ENCODE measurements at regions not wholly inside any gene's neighbourhood (a gene's known extent, or its start where the extent isn't known, plus 50 kb on each side); places are given as distances from the start of the nearest gene placed in this dataset.

DNA sequence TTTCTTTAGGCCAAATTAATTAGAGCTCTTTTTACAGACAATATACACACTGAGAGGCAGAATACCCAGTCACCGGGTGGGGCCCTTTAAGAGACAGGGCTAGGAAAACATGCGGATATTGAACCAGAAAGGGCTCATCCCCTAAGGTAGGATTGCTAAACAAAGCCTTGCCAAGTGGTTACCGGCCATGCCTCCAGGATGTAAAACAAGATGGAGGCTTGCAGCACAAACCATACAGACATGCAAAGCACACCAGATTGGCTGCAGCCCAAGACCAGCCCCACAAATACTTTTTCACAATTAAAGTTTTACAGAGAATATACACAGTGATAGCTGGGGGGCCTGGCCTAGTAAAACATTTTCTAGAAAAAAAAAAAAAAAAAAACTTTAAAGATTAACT is 210.0 kb downstream of the KLHL4 start:
- no peak overlapping the region for H3K4me3 ChIP-seq (ENCODE audit: low read depth, poor library complexity, severe bottlenecking)
- no peak for DNase-seq (ENCODE audit: low spot score in 2 of 2)
- TF ChIP-seq, protein P1, sequence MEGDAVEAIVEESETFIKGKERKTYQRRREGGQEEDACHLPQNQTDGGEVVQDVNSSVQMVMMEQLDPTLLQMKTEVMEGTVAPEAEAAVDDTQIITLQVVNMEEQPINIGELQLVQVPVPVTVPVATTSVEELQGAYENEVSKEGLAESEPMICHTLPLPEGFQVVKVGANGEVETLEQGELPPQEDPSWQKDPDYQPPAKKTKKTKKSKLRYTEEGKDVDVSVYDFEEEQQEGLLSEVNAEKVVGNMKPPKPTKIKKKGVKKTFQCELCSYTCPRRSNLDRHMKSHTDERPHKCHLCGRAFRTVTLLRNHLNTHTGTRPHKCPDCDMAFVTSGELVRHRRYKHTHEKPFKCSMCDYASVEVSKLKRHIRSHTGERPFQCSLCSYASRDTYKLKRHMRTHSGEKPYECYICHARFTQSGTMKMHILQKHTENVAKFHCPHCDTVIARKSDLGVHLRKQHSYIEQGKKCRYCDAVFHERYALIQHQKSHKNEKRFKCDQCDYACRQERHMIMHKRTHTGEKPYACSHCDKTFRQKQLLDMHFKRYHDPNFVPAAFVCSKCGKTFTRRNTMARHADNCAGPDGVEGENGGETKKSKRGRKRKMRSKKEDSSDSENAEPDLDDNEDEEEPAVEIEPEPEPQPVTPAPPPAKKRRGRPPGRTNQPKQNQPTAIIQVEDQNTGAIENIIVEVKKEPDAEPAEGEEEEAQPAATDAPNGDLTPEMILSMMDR (IDR thresholded peaks at IDR 0.05), result no peak
- TF ChIP-seq POLR2A (IDR thresholded peaks at IDR 0.05), result no peak
- intact Hi-C loops (cut with DNase I; ENCODE audit: low total_unique reads), result no loop called here
- 26 to 37% methylated on average over 3 of the region's 3 CpGs for WGBS, 2 donors

DNA sequence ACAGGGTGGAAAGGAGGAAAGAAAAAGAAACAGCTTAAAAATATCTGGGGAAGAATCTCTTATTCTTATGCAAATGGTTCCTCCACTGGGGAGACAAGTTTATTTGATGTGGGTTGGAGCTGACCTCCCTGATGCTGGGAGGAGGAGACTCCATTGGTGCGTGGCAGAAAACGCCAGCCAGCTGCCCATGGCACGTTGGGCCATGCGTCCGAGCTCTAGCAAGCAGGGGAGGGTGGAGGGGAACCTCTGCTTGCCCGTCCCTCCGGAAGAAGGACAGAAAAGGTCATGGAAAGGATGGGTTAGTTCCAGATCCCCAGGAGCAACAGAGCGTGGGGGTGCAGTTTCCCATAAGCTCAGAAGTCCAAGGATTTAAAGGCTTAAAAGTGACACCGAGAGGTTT is 210.4 kb downstream of the KLHL4 start:
- TF ChIP-seq, protein P1 (IDR thresholded peaks at IDR 0.05), result no peak
- no peak for TF ChIP-seq POLR2A (IDR thresholded peaks at IDR 0.05)
- intact Hi-C loops (cut with DNase I; ENCODE audit: low total_unique reads), result no loop called here
- no peak overlapping the region for H3K4me3 ChIP-seq (ENCODE audit: low read depth, poor library complexity, severe bottlenecking)
- 66 to 71% methylated on average over 9 of the region's 9 CpGs for WGBS, 2 donors
- DNase-seq (ENCODE audit: low spot score in 2 of 2), result no peak

DNA sequence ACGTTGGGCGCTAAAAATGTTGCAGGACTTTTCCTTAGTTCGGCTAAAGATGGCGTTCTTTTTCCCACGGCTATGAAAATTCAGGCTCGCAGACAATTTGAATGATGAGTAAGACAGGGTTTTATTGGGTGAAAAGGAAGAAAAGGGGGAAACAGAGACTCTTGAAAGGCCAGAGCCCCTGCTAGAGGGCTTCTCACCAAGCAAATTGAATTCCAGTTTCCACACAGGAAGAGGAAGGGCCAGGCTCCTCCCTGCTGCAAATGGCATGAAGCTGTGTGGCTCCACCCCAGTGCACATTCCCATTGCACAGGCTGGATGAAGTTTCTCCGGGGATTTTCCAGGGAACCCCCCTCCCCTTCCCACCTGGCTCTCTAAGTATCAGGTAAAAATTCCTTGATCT is 210.9 kb downstream of the KLHL4 start:
- H3K4me3 ChIP-seq (ENCODE audit: low read depth, poor library complexity, severe bottlenecking), result no peak overlapping the region
- WGBS, 2 donors, result 83 to 95% methylated on average over 7 of the region's 7 CpGs
- no peak for DNase-seq (ENCODE audit: low spot score in 2 of 2)
- no peak for TF ChIP-seq POLR2A (IDR thresholded peaks at IDR 0.05)
- TF ChIP-seq, protein P1 (IDR thresholded peaks at IDR 0.05), result no peak
- intact Hi-C loops (cut with DNase I; ENCODE audit: low total_unique reads), result no loop called here

DNA sequence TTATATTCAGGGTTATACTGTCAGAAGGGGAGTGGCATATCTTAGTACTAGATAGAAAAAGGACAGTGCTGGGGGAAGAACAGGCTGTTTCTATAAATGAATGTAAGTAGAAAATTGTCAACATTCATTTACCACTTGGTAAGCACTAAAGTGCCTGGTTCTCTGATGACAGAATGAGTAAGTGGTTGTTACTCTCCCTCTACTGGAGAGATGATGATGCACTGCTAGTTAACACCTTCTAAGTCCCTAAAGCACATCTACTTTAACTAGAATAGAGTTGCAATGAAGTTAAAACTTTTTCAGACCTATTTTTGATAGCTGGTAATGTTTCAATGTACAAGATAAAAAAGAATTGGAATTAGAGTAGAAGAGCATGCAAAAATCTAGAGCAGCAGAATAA is 214.5 kb downstream of the KLHL4 start:
- TF ChIP-seq, protein P1 (IDR thresholded peaks at IDR 0.05), result no peak
- no peak for TF ChIP-seq POLR2A (IDR thresholded peaks at IDR 0.05)
- intact Hi-C loops (cut with DNase I; ENCODE audit: low total_unique reads), result no loop called here
- no peak overlapping the region for H3K4me3 ChIP-seq (ENCODE audit: low read depth, poor library complexity, severe bottlenecking)
- DNase-seq (ENCODE audit: low spot score in 2 of 2), result no peak

DNA sequence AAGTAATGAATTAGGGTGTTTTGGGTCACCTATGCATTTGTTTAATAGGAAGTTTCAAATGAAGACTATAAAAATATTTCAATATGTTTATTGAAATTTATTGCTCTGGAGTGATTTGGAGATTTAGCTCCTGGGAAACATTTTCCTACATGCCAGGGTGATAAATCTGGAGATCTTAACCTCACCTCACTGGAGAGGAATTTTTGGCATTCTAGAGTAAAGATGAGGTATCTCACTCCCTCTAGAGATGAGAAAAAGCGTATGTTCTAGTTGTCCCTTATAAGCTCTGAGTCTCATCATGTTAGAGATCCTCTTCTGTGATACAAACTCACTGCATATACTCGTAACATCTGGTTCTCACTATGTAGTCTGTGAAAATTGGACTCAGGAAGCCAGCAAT is 219.0 kb downstream of the KLHL4 start:
- intact Hi-C loops (cut with DNase I; ENCODE audit: low total_unique reads), result no loop called here
- no peak for DNase-seq (ENCODE audit: low spot score in 2 of 2)
- no peak for TF ChIP-seq POLR2A (IDR thresholded peaks at IDR 0.05)
- TF ChIP-seq, protein P1 (IDR thresholded peaks at IDR 0.05), result no peak
- WGBS, 2 donors, result 10 to 27% methylated on average over 2 of the region's 2 CpGs
- H3K4me3 ChIP-seq (ENCODE audit: low read depth, poor library complexity, severe bottlenecking), result no peak overlapping the region

DNA sequence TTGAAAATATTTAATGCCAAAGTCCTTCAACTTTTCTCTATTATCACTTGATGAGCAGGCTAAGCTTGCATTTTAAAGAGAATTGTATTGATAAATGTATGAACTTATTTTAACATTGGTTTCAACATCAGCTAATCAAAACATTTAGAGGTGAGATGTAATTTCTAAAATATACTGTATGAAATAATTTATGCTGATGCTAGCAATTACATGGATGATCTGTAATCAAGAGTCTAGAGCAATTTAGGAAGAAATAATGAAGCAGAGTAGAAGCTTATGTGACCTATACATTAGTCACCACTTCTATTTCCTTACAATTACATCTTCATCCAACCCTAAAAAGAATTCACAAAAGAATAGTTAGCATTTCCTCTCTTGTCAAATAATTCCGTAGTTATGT is 226.8 kb downstream of the KLHL4 start:
- DNase-seq (ENCODE audit: low spot score in 2 of 2), result no peak
- intact Hi-C loops (cut with DNase I; ENCODE audit: low total_unique reads), result no loop called here
- TF ChIP-seq, protein P1 (IDR thresholded peaks at IDR 0.05), result no peak
- no peak for TF ChIP-seq POLR2A (IDR thresholded peaks at IDR 0.05)
- WGBS, 2 donors, result 68 to 81% methylated on average over 1 of the region's 1 CpG
- no peak overlapping the region for H3K4me3 ChIP-seq (ENCODE audit: low read depth, poor library complexity, severe bottlenecking)

All from lower leg skin (tissue), 4 donors.